HG03565 (cell line): ENCODE measurements at regions not wholly inside any gene's neighbourhood (a gene's known extent, or its start where the extent isn't known, plus 50 kb on each side); places are given as distances from the start of the nearest gene placed in this dataset.

ENCODE experiments used
- ATAC-seq: cut with Tn5 transposase; IDR thresholded peaks from one replicate; pipeline ENCODE4 v1.9.1; 2021; ENCODE audit warnings: mild to moderate bottlenecking, moderate library complexity; ENCODE audit not compliant: unreplicated experiment

- ATAC-seq = no peak
Measured at GRCh38 chr2:67516362-67516761, 119.2 kb downstream of the ETAA1 start.

- ATAC-seq = no peak
Measured at GRCh38 chr2:67516899-67517530, 119.9 kb downstream of the ETAA1 start.

DNA sequence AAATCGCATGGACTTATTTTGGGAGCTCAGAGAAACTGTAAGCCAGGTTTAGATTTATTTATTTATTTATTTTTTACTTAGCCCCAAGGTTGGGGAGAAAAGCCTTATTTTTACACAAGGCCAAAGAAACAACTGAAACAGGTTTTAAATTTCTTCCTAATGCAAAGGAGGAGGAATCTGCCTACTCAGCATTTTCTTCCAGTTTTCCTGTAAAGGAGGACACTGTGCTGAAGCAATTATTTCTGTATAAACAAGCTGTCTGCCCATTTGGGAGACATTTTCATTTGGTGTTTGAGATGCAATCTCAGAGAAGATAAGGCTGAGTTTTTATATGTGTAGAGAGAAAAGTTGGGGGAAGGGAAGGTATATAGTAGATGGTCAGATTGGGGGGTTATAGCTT is 125.0 kb downstream of the ETAA1 start:
- no peak for ATAC-seq

GRCh38 chr2:67524213-67524612 is 127.1 kb downstream of the ETAA1 start:
- ATAC-seq = no peak

- no peak for ATAC-seq
Measured at GRCh38 chr2:67524777-67525176, 127.6 kb downstream of the ETAA1 start.

DNA sequence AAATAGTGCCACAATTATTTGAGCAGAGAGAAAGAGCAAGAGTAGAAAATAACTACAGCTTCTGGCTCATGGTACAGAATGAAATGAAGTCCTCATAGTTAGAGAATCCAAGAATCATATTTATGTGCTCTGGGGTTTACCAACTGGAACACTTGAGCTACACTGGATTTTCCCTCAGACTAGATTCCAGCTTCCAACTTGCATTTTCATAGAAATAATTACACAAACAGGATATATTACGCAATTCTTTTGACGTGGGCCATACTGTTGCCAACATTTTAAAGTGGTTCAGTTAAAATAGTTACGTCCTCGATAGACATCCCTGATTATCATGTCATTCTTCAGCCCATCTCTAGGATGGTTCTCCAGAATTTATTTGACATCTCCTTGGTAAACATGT is 129.2 kb downstream of the ETAA1 start:
- ATAC-seq = no peak

GRCh38 chr2:67528320-67528719 is 131.2 kb downstream of the ETAA1 start:
- no peak for ATAC-seq

DNA sequence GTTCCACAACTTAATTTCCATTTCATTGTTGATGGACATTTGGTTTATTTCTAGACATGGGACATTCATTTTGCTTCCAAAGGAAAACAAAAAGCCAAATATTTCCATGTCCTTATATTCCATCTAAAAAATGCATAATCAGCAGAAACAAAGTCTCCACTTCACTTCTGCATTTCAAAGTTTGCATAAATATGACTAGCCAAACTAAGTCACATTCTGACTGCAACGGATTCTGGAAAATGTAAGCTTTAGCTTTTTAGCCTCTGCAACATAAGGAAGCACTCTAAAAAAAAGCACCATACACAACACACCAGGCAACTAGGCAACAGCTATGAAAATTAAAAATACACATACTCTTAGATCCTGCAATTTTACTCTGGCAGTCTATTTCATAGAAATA is 135.3 kb downstream of the ETAA1 start:
- no peak for ATAC-seq

DNA sequence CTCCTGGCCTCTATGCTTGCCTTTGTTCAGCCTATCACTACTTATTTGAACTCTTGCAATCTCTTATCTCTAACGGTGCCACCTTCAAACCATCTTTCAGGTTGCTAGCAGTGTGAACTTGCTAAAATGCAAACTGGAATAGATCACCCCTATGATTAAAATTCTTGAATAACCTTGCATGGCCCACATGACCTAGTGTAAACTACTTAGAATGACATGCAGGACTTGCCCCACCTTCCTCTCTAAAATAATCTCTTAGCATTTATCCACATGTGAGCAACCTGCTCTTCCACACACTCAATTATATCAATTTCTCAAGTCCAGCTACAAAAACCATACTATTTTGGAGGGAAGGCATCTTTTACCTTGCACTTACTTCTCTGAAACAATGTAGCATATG is 137.6 kb downstream of the ETAA1 start:
- ATAC-seq = no peak

- ATAC-seq = no peak
Measured at GRCh38 chr2:67540962-67541361, 143.8 kb downstream of the ETAA1 start.

- ATAC-seq = no peak
Measured at GRCh38 chr2:67544286-67544685, 147.2 kb downstream of the ETAA1 start.

DNA sequence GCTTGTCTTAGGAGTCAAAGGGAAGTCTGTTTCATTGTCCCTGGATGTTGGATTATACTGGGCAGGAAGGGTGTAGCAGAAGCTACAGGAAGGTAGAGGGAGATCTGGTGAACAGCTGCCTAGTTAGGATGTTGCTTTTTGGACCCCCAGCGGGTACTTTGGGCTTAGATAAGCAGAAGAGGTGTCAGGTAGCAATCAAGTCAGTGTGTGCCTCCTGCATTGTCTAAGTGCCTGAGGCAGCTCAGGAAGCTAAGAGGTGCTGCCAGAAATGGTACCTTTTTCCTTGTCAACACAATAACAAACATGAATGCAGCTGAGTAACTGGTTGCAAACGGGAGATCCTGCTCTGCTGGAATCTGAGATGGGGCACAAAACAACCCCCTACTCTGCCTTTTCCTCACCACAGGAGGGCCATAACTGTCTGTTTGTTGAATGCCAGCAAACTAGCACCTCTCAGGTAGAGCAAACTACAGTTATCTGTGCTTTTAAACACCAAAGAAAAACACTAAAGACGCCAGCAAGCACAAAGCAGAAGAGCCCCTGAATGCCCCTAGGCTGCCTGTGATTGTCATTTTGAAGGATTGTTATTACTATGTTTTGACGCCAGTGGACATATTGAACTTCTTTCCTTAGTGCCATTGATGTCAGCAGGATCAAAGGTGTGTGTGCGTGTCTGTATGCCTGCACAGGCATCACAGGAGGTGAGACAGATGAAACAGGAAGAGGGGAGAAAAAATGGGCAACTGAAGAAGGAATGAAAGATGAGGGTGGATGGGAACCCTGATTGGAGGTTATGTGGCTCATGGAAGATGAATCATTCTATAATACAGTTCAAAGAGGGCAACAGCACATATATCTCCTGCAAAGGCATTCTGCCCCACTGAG is 151.4 kb downstream of the ETAA1 start:
- ATAC-seq = no peak

DNA sequence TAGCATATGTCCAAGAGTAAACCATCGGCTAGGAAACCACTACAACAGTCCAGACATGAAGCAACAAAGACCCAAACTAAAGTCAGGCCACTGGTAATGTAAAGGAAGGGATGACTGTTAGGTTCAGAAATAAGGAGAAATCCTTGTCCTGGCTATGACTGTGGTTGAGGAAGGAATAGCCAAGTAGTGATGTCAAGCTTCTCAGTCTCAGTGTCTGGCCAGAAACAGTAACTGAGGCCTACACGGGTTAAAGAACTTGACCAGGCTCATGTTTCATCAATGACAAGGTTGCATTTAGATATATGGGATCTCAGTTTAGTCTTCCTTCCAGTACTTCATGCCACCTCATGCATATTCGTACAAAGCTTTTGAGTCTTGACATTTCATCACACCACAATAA is 162.0 kb downstream of the ETAA1 start:
- no peak for ATAC-seq

GRCh38 chr2:67560771-67561456 is 163.8 kb downstream of the ETAA1 start:
- ATAC-seq = no peak

DNA sequence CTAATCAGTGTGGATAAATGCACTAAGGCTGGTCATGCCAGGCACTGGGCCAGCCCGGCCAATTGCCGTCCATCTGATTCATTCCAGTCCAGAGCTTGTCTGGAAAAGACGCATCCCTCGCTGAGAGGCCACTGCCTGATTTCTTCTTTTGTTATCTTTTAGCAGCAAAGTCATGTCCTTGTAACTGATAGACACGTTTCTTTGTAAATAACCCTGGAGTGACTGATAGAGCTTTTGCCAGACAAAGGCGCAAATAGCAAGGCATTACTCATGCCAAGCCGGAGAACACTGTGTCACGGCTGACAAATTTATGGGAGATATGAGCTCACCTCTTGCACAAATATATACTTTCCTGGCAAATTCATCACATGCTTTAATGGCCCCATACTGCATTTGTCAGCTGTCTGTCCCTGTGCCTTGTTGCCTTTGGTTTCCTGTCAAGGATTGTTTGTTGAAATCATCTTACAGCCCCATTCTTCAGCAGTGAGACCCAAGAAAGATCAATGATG is 164.4 kb downstream of the ETAA1 start:
- no peak for ATAC-seq

- ATAC-seq = no peak
Measured at GRCh38 chr2:67564076-67564475, 166.9 kb downstream of the ETAA1 start.

DNA sequence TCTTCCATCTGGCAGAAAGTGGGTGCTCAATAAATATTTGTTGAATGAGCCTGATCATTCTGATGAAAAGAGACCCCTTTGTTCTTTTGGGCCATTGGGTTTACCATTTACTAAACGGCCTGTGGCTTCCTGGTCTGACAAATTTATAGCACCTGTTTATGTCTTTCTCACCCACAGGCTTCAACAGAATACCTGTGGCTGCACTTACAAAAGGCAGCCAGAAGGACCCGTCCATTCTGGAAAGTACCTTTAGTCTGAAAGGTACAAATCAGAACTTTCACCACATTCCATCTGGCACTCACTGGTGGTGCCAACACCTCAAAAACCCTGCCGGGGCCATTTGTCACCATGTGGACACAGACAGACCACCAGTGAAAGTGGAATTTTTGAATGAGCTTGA is 167.5 kb downstream of the ETAA1 start:
- no peak for ATAC-seq

DNA sequence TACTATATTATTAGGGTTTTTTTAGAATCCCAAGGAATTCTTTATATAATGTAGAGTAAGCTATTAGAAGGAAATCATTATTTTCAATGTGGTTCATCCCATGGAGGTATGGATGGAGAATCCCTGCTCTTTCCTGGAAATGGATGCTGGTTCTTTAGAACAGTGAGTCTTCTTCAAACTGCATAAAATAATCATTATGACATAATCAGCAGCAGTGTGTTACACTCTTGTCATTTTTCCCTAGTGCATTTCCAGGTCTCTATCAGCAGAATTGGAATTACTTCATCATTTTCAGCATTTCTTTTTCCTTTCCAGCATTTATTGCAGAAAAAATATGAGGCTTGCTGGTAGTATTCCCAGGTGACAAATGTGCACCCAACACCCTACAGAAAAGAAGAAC is 168.1 kb downstream of the ETAA1 start:
- ATAC-seq = no peak

GRCh38 chr2:67565761-67566160 is 168.6 kb downstream of the ETAA1 start:
- ATAC-seq = no peak

- no peak for ATAC-seq
Measured at GRCh38 chr2:67566285-67566684, 169.2 kb downstream of the ETAA1 start.

DNA sequence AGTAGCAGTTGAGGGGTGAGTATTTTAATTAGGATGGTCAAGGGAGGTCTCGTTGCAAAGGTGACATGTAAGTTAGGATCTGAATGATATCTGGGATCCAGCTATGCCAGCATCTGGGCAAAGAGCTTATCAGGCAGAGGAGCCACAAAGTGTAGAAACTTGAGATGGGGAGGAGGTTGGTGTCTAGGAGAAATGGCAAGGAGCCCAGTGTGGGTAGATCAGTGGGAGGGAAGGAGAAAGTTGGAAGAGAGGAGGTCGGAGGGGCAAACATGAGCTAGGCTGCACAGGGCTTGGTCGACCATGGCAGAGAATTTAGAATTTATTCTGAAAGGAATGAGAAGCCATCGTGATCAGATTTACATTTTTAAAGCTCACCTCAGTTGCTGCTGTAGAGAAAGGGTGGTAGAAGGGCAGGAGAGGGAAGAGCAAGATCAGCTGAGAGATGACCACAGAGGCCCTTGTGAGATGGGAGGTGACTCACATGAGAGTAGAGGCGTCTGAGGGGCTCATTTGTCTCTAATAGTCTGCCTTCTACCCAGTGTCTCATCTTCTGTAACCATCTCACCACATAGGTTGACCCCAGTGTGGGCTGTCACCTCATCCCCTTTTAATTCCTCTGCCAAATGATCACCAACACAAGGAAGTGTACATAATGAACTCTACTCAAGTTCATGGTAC is 170.0 kb downstream of the ETAA1 start:
- ATAC-seq = no peak
